Gastrocnemius medialis (tissue), 4 donors: ENCODE measurements at regions not wholly inside any gene's neighbourhood (a gene's known extent, or its start where the extent isn't known, plus 50 kb on each side); places are given as distances from the start of the nearest gene placed in this dataset.

Experiments
- CTCF ChIP-seq, 5 experiments: fragments of 450-650 bp in 3 of 5; fragments of 200-600 bp in 2 of 5; sonication (generic) in 2 of 5; IDR thresholded peaks in 4 of 5; conservative IDR thresholded peaks in 1 of 5; 1 replicate in 4 of 5; 2 replicates in 1 of 5; pipeline ENCODE4 v1.5.1; 2016 to 2019; ENCODE audit warnings: antibody characterized with exemption in 5 of 5, mild to moderate bottlenecking in 3 of 5, moderate library complexity in 3 of 5
- POLR2A ChIP-seq, 2 donors: fragments of 450-650 bp; IDR thresholded peaks; one replicate each; pipeline ENCODE4 v1.6.1; 2017; ENCODE audit warnings: antibody characterized with exemption in 2 of 2, mild to moderate bottlenecking in 2 of 2, moderate library complexity in 2 of 2

- TF ChIP-seq CTCF (IDR thresholded peaks at IDR 0.05 in 4 of 5, conservative IDR thresholded peaks at IDR 0.05 in 1 of 5) (no peak), POLR2A (IDR thresholded peaks at IDR 0.05) (no peak)
Observed at GRCh38 chr2:40033781-40034180, 254.7 kb upstream of the THUMPD2 start.
